ENCODE measurements at regions not wholly inside any gene's neighbourhood (a gene's known extent, or its start where the extent isn't known, plus 50 kb on each side); places are given as distances from the start of the nearest gene placed in this dataset.
"Not testable (repeated sequence)": the region's sequence is repeated elsewhere in the genome, so short reads cannot be mapped to it uniquely, and the experiment has no call there.

GRCh38 chrX:27222661-27223060, 240.5 kb downstream of the PPP4R3C start:
- Histone ChIP-seq H3K27me3 (peaks cover 0 to 4% (median 0%) of the 10 kb centered on the region in 3 donors), H3K9me3 (peaks cover 0 to 8% (median 0%) of the 10 kb centered on the region in 4 donors), H3K4me3 (no peak overlapping the region), H3K36me3 (no peaks in the 10 kb centered on the region), H3K4me1 (no peaks in the 10 kb centered on the region), H3K27ac (no peak overlapping the region)
- no peak for TF ChIP-seq POLR2A (IDR thresholded peaks at IDR 0.05)
- TF ChIP-seq EP300 (IDR thresholded peaks at IDR 0.05), result no peak
- no peak for TF ChIP-seq CTCF (IDR thresholded peaks at IDR 0.05)
- no peak for TF ChIP-seq POLR2AphosphoS5 (IDR thresholded peaks at IDR 0.05)
- no peak for DNase-seq
- intact Hi-C loops (cut with DNase I; ENCODE audit: low total_unique reads), result no loop called here
- WGBS, 5 donors, result 89 to 94% (median 94%) methylated on average over 2 to 8 of the region's 8 CpGs

GRCh38 chrX:27186671-27187070, 276.5 kb downstream of the PPP4R3C start:
- Histone ChIP-seq H3K9me3 (no peaks in the 10 kb centered on the region), H3K4me3 (no peak overlapping the region), H3K27me3 (no peaks in the 10 kb centered on the region), H3K27ac (no peak overlapping the region), H3K4me1 (no peaks in the 10 kb centered on the region), H3K36me3 (no peaks in the 10 kb centered on the region)
- intact Hi-C loops (cut with DNase I; ENCODE audit: low total_unique reads), result no loop called here
- DNase-seq, result peak in 1 of 2 donors; percentile 31
- no peak for TF ChIP-seq EP300 (IDR thresholded peaks at IDR 0.05)
- TF ChIP-seq CTCF (IDR thresholded peaks at IDR 0.05), result peak in 4 of 7 experiments; percentile 46 to 74 (median 54)
- 16 to 25% (median 21%) methylated on average over 5 of the region's 5 CpGs for WGBS, 5 donors

GRCh38 chrX:27163236-27163635, 299.9 kb downstream of the PPP4R3C start:
- intact Hi-C loops (cut with DNase I; ENCODE audit: low total_unique reads), result no loop called here
- no peaks in the 10 kb centered on the region for H3K4me1 ChIP-seq
- 45 to 60% (median 51%) methylated on average over 4 of the region's 4 CpGs for WGBS, 5 donors
- no peak for DNase-seq
- no peaks in the 10 kb centered on the region for H3K36me3 ChIP-seq
- H3K9me3 ChIP-seq, result no peaks in the 10 kb centered on the region
- H3K4me3 ChIP-seq, result no peak overlapping the region
- no peak overlapping the region for H3K27ac ChIP-seq
- TF ChIP-seq CTCF (IDR thresholded peaks at IDR 0.05) (no peak), POLR2A (IDR thresholded peaks at IDR 0.05) (no peak), POLR2AphosphoS5 (IDR thresholded peaks at IDR 0.05) (no peak), EP300 (IDR thresholded peaks at IDR 0.05) (no peak)
- no peaks in the 10 kb centered on the region for H3K27me3 ChIP-seq

- Histone ChIP-seq H3K27ac (no peak overlapping the region), H3K4me3 (no peak overlapping the region), H3K36me3 (no peaks in the 10 kb centered on the region), H3K9me3 (no peaks in the 10 kb centered on the region), H3K27me3 (no peaks in the 10 kb centered on the region), H3K4me1 (no peaks in the 10 kb centered on the region)
- intact Hi-C loops (cut with DNase I; ENCODE audit: low total_unique reads), result no loop called here
- 38 to 78% (median 72%) methylated on average over 1 of the region's 1 CpG for WGBS, 5 donors
- no peak for DNase-seq
- no peak for TF ChIP-seq EP300 (IDR thresholded peaks at IDR 0.05)
- TF ChIP-seq CTCF (IDR thresholded peaks at IDR 0.05), result no peak
- no peak for TF ChIP-seq POLR2AphosphoS5 (IDR thresholded peaks at IDR 0.05)
- no peak for TF ChIP-seq POLR2A (IDR thresholded peaks at IDR 0.05)
Observed at GRCh38 chrX:27162496-27162895, 300.6 kb downstream of the PPP4R3C start.

- H3K4me3 ChIP-seq; H3K9me3 ChIP-seq; H3K27me3 ChIP-seq; DNase-seq; H3K36me3 ChIP-seq; H3K4me1 ChIP-seq; intact Hi-C loops (cut with DNase I; ENCODE audit: low total_unique reads); H3K27ac ChIP-seq: not testable (repeated sequence)
- 89 to 95% (median 93%) methylated on average over 4 to 21 of the region's 21 CpGs for WGBS, 5 donors
Observed at GRCh38 chrX:27156921-27157320, 306.2 kb downstream of the PPP4R3C start.
